NCI-H1694 treated with DMSO at 0.1 percent for 48 hours (cell line): ENCODE measurements at regions not wholly inside any gene's neighbourhood (a gene's known extent, or its start where the extent isn't known, plus 50 kb on each side); places are given as distances from the start of the nearest gene placed in this dataset.

Experiments
- DNase-seq: peaks from one replicate; lab custom pipeline; 2025; lab: John Stamatoyannopoulos, UW

DNA sequence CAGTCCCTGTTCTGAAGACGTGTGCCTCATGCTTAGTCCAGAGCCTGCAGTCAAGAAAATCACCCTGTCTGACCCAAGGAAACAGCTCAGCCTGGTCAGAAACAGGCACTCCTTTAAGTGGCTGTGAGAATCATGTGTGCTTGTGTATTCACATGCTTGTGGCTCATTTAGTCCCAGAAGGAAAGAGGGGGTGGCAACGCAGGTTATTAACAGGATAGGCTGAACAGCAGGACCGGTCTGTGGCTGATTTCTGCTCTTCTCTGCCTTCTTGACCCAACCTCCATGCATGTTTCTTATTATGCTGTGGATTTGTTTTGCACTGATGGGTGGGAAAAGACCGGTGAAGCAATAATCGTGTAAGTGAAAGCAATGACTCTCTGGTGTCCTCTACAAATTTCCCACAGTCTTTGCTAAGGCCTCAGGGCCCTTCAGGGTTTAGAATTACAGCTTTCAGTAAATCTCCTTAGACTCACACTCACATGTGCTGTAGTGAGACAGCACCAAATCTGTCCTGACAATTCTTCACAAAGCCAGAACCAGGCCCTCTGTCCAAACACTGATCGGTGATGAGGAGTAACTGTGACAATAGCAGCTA lies 288.1 kb downstream of the ETS1 start:
- DNase-seq, result no peak

DNA sequence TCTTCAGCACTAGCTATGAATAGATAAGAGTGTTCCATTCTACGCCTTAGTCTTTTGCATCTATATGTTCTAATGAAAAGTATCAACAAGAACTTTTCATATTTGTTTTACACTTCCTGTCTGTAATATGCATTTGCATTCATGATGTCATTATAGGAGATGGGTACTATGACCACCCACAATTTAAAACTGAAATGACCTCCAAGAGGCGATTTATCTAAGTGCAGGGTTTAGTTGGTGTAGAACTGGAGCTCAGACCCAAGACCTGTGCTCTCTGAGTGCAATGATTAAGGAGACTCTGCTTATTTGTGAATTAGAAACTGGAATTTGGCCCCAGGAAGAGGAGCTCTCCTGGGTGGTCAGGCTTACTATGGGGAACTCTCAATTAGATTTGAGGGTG lies 289.1 kb downstream of the ETS1 start:
- no peak for DNase-seq

DNA sequence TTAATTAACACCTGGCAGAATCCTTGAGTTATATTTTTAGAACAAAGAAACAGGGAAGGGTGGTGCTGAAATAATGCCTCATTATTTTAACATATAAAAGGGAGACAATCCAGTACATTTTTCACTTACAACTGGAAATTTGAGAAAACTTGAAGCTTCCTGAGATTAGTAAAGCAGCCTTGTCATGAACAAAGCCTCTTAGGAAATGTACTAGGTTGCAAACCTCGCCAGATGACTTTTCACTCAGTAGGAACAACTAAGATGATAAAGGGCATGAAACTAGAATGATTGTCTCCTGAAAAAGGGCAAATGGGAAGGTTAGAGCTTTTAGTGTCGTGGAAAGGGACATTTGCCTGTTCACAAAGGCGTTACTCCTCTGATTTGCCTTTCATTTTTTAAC lies 289.6 kb downstream of the ETS1 start:
- no peak for DNase-seq

DNA sequence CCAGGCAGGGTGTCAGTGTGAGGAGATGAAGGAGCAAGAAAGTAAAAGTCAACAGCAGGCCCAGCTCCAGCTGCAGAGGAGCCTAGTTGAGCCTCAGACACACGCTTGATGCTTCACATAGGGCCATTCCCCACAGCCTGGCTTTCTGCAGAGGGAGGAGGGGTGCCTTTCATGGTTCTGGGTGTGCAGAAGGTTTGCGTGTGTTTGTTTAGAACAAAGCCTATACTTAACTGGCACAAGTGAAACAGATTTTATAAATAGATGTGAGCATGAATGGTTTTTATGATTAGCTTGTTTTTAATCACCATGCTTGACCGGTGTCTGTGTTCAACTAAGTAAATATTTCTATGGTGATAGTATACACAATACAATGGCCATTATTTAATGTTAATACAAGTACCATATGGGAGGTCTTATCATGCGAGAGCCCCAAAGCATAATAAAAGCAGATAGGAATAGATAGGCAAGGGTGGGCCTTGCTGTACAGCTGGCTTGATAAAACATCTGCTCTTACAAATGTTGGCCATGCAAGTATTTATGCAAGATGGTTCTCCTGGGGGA lies 290.2 kb downstream of the ETS1 start:
- no peak for DNase-seq

DNA sequence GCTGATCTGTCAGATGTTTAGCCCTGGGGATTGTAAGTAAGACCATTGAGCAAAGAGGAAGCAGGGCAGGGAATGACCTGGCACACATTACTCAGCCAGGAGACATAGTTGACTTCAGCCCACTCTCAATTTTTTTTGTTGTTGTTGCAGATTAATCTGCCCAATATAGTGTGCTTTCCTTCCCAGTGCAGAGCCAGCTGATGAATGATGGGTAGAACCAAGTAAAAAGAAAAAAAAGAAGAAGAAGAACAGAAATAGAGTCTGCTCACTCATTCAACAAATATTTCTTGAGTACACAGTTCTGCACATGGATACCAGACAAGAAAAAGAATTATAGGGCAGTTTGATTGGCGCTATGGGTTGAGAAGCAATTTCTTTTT lies 292.7 kb downstream of the ETS1 start:
- no peak for DNase-seq

DNA sequence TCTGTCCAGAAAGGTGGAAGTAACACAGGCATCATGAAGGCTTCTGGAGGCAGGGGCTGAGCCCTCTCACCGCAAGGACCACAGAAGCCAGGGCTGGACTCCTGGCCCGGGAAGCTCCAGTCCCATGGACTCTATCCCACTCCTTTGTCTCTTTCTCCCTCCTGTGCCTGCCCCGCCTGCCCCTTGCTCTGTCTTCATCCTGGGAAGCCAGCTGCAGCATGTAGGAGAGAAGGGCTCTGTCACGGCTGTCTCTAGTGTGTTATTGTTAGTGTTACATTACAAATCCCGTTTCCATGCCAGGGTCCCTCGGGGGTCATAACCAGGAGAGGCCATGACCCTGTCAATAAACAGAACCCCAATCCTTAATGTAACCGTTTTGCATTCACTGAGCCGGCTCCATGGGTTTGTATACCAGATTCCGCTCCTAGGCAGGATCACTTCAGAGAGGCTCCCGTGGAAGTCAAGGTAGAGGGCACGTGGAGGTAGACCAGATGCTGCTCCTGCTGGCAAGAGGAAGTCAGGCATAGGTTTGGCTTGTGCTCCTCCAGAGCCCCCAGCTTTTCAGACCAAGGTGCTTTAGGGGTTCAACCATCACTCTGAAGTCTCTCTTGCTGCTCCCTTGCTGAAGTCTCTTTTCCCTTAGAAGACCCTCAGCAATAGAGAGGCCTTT lies 293.2 kb downstream of the ETS1 start:
- DNase-seq, result no peak

DNA sequence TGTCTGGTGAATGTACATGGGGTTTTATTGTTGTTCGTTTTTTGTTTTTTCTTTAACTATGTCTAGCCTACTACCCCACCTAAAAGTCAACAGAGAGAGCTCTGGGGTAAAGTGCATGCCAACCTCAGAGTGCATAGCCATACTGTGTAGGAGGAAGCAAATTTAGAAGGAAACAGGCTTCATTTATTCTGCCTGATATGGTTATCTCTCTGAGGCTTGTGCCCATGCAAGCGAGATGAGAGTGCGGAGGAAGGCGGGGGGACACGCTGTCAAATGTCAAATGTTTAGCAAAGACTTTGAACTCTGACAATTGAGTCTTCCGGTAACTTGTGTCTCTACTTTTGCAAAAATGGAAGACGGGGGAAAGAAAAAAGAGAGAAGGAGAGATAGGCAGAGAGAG lies 295.5 kb downstream of the ETS1 start:
- no peak for DNase-seq

DNA sequence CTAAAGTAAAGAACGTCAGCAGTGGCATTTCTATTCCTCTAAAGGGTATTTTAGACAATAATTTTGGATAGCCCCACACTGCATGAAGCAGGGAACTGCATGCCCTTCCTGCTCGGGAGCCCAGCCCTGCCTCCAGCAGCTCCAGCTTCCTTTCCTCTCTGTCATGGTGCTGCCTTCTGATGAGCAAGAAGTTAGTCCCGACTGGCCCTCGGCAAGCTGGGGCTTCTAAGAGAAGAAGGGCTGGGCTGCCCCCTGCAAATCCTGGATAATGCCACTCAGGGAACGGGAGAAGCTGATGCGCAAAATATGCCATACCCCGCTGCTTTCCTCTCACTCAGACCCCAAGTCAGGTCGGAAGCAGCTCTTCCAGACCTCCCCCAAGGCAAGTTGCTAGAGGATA lies 296.4 kb downstream of the ETS1 start:
- no peak for DNase-seq

DNA sequence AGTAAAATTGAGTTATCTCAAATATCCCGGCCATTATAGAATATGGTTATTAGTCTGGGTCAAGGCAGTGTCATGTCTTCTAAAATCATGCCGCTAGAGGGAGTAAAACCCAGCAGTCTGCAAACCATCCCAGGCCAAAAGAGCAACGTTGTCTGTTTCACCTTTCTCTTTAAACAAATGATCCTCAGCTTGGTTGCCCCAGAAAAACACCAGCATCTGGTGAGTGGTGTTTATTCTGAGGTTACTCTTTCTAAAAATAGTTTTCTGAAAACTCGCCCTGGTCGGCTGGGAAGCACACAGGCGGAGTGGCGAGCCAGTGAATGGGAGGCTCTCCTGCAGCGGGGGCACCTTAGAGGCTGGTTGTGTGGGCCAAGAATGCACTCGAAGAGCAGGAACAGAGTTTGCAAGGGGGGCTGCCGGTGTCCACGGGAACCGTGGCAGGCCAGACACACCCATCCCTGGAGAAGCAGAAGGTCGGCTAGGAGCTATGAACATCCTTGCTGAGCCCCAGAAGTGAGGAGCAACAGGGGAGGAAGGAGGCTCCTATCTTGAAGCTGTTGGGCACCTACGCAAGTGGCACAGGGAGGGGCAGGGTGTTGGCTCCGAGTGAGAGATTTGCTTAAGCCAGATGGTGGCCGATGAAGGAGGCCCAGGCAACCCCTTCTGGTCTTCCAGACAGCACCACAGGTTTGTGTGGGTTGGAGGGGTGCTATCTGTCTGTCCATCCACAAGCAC lies 297.1 kb downstream of the ETS1 start:
- DNase-seq, result peak; percentile 36

DNA sequence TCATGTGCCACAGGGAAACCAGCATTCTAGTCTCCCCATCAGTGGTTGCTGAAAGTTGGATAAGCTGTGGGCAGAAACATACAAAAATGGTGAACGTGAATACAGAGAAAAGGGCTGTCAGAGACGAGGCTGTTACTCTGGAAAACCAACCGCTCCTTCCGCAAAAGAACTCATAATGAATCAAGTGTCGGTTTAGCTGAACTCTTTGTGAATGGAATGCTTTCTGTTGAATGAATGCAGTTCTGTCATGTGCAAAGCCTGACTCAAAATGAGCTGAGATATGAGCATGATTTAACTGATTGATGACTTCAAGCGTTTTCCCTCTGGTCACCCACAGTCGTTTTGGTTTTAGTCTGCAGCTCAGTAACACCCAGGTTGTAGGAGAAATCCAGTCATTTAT lies 298.3 kb downstream of the ETS1 start:
- DNase-seq, result no peak

DNA sequence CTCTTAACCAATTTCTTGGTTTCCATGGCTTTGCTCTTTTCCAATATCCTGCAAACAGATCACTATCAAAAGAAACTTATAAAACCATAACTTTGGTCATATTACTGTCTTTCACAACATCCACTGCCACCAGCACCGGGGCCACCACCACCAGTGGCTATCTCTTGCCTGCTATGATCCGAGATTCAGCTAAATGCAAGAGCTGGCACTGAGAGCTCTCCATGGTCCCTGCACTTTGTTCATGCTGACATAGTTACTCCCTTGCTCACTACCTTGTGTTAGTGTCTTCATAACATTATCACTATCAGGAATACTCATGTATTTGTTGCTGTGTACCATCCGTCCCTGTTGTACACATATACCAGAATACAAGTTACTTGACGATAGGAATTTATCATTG lies 299.0 kb downstream of the ETS1 start:
- no peak for DNase-seq

DNA sequence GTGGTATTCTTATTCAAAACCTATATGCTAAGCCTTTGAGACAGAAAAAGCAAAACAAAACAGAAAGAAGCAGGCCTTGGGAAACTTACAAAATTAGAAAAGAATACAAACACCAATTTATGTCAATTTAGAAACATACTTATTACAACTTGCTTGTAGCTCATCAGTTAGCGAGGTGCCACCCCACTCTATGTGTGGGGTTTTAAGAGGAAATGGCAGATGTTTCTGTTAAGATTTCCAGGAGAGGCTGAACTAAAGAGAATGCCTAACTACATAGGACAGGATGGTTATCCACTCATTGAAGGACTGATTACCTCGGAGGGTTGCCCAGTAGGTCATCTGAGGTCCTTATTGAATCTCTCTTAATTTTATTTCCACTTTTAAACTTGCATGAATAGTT lies 302.0 kb downstream of the ETS1 start:
- DNase-seq, result no peak

DNA sequence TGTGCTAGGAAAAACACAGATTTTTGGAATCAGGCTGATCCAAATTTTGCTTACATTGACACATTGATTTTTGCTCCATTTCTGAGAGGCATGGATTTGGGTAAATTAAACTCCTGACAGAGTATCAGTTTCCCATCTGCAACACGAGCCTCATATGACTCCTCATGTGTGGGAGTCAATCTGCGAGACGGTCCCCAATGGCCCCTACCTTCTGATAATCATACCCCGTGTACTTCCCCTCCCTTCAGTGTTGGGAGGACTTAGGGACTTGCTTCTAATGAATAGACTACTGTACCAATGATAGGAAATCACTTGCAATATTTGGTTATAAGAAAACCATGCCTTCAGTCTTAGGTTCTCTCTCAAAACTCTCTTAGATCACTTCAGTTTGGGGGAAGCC lies 302.7 kb downstream of the ETS1 start:
- no peak for DNase-seq

DNA sequence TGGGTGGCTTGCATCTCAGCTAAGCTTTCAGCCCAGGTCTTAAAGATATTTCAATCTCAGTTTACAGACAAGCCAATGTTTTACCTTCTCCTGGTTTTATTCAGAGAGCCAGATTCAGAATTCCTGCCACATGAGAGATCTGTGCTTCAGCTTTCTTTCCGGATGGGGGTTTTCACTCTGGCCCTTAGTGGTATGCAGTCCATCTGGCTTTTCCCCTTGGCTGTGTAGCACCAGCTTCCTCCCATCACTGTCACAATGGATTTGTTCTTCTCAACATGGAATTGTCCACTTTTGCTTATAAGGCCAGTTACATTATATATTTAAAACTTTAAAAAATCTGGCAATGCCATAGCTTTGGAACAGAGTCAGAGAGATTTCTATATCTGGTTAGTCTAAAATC lies 303.9 kb downstream of the ETS1 start:
- DNase-seq, result no peak

DNA sequence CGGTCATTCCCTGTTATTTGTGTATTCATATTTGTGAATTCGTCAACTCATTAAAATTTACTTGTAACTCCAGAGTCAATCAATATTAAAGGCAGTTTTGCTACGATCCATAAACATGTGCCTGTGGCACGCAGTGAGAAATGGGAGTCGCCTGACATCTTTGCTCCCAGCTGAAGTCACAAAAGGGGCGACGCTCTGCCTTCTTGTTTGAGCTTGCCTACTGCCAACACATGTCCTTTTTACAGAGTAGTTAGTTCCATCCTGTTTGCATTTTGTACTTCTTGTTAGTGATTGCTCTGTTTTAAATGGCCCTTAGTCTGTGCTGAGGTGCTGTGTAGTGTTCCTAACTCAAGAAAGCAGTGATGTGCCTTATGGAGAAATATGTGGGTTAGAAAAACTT lies 305.3 kb downstream of the ETS1 start:
- no peak for DNase-seq

DNA sequence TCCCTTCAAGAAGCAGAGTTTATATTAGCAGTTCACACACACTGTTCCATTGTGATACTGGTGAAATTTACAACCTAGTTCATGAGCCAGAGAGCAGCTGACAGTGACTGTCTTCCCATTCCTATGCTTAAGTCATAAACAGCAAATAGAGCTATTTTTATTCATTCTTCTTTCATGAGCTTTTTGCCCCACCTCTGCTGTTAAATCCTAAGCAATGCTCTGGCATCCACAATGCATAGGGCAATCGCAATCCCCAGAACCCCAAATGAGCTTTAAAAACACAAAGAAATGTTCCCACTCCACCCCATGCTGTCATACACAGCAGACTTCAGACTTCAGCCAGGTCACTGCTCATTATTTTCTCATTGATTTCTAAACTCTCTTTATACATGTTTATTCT lies 307.5 kb downstream of the ETS1 start:
- DNase-seq, result no peak

DNA sequence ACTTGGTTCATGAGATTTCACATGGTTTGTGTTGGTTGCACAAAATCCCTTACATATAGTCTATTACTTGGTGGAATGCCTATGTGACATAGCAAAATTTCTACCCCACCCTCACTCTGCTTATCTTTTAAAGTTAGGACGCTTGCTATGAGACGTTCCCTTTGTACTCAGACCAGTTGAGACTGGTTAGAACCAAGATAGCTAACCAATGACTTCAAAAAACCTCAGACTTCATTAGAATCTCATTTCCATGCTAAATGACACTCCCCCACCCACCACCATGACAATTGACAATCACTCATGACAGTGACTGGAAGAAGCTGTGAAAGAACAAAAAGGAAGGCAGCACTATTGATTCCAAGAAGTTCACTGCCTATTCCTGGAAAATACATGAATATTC lies 313.6 kb downstream of the ETS1 start:
- no peak for DNase-seq

DNA sequence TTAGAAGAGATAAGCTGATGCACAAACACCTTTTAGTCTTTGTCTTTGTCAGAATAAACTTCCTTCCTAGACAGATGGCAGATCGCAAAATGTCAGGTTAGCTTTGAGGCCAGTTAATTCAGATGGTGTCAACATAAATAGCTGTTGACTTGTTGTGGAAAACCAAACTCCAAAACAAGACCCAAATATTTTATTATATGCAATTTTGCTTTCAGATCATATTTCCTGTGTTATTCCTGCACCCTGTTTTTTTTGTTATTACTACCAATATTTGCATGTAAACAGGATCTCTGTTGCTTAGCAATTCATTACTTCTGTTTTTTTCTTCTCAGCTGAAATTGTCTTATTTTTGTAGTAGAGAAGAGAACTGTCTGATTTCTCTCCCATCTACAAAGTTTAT lies 316.0 kb downstream of the ETS1 start:
- no peak for DNase-seq

DNA sequence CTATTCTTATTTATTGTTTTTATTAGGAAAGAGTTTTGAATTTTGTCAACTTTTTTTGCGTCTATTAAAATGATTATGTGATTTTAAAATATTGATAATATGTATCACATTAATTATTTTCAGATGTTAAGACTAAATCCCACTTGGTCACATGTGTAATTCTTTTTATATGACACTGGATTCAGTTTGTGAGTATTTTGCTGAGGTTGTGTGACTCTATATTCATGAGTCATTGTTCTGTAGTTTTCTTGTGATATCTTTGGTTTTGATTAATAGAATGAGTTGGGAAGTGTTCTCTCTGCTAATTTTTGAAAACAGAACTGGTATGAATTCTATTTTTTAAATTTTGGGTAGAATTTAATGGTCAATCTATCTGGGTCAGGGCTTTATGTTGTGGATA lies 317.9 kb downstream of the ETS1 start:
- DNase-seq, result no peak

DNA sequence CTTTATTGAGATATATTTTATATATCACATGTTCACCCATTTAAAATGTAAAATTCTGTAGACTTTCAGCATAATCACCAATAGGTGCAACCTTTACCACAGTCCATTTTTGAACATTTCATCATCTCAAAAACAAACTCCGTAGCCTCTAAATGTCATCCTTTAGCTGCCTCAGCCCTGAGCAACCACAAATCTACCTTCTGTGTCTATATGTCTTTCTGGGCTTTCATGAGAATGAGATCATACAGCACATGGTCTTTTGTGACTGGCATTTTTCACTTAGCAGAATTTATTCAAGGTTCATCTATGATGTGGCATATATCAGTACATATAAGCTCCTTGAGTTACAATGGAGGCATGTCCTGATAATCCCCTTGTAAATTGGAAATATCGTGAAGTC lies 320.5 kb downstream of the ETS1 start:
- no peak for DNase-seq

DNA sequence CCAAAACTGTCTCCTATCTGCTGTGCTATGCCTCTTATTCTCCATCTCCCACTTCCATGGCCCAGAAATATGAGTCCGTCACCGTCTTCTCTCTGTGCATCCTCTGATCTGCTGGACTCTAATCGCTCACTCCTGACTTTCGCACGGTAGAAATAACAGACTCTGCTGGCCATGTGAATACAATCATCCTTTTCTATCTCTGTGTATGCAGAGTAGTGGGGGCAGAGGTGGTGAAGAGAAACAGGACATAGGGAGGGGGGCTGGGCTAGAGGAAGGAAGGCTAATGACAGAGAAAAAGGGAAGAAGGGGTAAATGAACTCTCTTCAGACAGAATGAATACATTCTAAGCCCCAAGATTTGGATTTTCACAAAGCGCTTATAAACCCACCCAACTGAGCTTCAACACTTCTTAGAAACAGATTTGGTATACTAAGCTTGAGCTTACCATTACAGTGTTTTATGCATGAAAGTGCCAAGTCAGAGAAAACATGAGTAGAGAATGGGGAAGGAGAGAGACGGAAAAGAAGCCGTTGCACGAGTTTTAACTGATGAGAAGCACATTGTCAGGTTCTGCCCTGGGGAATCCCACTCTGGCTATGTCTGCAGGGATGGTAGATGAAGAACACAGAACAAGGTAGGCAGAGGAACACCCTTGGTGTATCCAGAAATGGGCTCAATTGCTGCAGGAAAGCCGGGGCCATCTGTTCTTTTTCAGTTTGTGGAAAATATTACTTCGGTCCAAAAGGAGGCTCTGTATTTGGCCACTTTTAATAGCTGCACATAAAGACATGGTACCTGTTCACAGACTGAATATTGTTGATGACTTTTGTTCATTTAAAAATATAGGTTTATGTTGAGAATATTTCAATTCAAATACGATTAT lies 324.7 kb downstream of the ETS1 start:
- no peak for DNase-seq

DNA sequence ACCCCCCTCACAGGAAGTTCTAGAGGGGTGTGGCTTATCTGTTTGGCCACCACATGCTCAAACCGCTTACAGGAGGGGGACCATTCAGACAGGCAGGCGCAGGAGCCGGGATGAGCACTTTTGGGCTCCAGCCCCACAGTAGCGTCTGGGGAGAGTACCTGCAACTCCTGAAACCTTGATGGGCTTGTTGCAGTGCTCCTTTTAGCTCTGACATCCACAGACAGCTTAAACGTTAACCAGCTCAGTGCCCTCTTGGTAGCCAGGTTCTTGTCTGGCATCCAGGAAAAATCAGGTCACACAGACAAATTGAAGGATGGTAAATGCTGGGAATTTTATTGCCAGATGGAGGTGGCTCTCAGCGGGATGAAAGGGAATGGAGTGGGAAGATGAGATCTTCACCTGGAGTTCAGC lies 326.3 kb downstream of the ETS1 start:
- peak; percentile 12 for DNase-seq
